GM12878 (cell line): ENCODE measurements at regions not wholly inside any gene's neighbourhood (a gene's known extent, or its start where the extent isn't known, plus 50 kb on each side); places are given as distances from the start of the nearest gene placed in this dataset.

ENCODE experiments used
- ATF7 ChIP-seq: fragments of 450-650 bp; IDR thresholded peaks from 2 replicates; pipeline ENCODE4 v1.6.1; 2016; ENCODE audit warnings: low read depth, mild to moderate bottlenecking
- BCL3 ChIP-seq: IDR thresholded peaks from 2 replicates; pipeline ENCODE4 v1.6.1; 2011; ENCODE audit warnings: borderline replicate concordance, low read depth, mild to moderate bottlenecking, moderate library complexity, low read length; ENCODE audit not compliant: insufficient read depth, poor library complexity, severe bottlenecking
- BRCA1 ChIP-seq: IDR thresholded peaks from 2 replicates; pipeline ENCODE4 v1.6.1; 2011; ENCODE audit warnings: low read depth, low read length, improper control_type of control experiment
- CEBPB ChIP-seq, 2 experiments: fragments of 150-350 bp in 1 of 2; IDR thresholded peaks; 2 replicates each; pipeline ENCODE4 v1.6.1; 2012 to 2014; ENCODE audit warnings: low read depth in 2 of 2, low read length in 2 of 2, borderline replicate concordance in 1 of 2, inconsistent platforms in 1 of 2
- CHD2 ChIP-seq: IDR thresholded peaks from 2 replicates; pipeline ENCODE4 v1.6.1; 2011; ENCODE audit warnings: low read depth, low read length, improper control_type of control experiment, borderline replicate concordance
- CUX1 ChIP-seq: IDR thresholded peaks from 2 replicates; pipeline ENCODE4 v1.6.1; 2012; ENCODE audit warnings: improper control_type of control experiment, low read depth, low read length; ENCODE audit not compliant: insufficient replicate concordance
- DPF2 ChIP-seq: fragments of 450-650 bp; IDR thresholded peaks from 2 replicates; pipeline ENCODE4 v1.6.1; 2017; ENCODE audit warnings: mild to moderate bottlenecking
- E4F1 ChIP-seq: fragments of 450-650 bp; IDR thresholded peaks from 2 replicates; pipeline ENCODE4 v1.6.1; 2018; ENCODE audit warnings: borderline replicate concordance, mild to moderate bottlenecking; ENCODE audit not compliant: partially characterized antibody
- GABPA ChIP-seq: IDR thresholded peaks from 2 replicates; pipeline ENCODE4 v1.6.1; 2014; ENCODE audit warnings: antibody characterized with exemption, low read depth, mild to moderate bottlenecking, inconsistent platforms
- HSF1 ChIP-seq: fragments of 150-350 bp; IDR thresholded peaks from 2 replicates; pipeline ENCODE4 v1.6.1; 2014; ENCODE audit warnings: mild to moderate bottlenecking, low read depth, low read length
- JUND ChIP-seq: IDR thresholded peaks from 2 replicates; pipeline ENCODE4 v1.6.1; 2012; ENCODE audit warnings: low read depth, mild to moderate bottlenecking, low read length, improper control_type of control experiment, moderate library complexity
- KAT2A ChIP-seq: conservative IDR thresholded peaks from 2 replicates; pipeline ENCODE4 v1.6.1; 2011; ENCODE audit warnings: low read depth, low read length; ENCODE audit not compliant: control insufficient read depth
- KLF5 ChIP-seq: fragments of 450-650 bp; IDR thresholded peaks from 2 replicates; pipeline ENCODE4 v1.6.1; 2014; ENCODE audit warnings: mild to moderate bottlenecking; ENCODE audit not compliant: partially characterized antibody
- MTA2 ChIP-seq: fragments of 450-650 bp; IDR thresholded peaks from 2 replicates; pipeline ENCODE4 v1.6.1; 2016; ENCODE audit warnings: low read depth, mild to moderate bottlenecking, moderate library complexity
- NFIC ChIP-seq: IDR thresholded peaks from 2 replicates; pipeline ENCODE4 v1.6.1; 2012; ENCODE audit warnings: low read depth, mild to moderate bottlenecking, inconsistent platforms, low read length, moderate library complexity
- NKRF ChIP-seq: fragments of 450-650 bp; conservative IDR thresholded peaks from 2 replicates; pipeline ENCODE4 v1.6.1; 2017; ENCODE audit warnings: mild to moderate bottlenecking, moderate library complexity
- PAX8 ChIP-seq: fragments of 450-650 bp; IDR thresholded peaks from 2 replicates; pipeline ENCODE4 v1.6.1; 2017; ENCODE audit warnings: mild to moderate bottlenecking, moderate library complexity
- SIX5 ChIP-seq: IDR thresholded peaks from 2 replicates; pipeline ENCODE4 v1.6.1; 2011; ENCODE audit warnings: mild to moderate bottlenecking, low read depth, low read length, moderate library complexity; ENCODE audit not compliant: severe bottlenecking
- SREBF1 ChIP-seq: IDR thresholded peaks from 2 replicates; pipeline ENCODE4 v1.6.1; 2012; ENCODE audit warnings: mild to moderate bottlenecking, low read length

GRCh38 chr3:6354653-6355052, 506.3 kb upstream of the GRM7 start (continued):
- no peak for TF ChIP-seq NKRF
- no peak for TF ChIP-seq DPF2
- TF ChIP-seq E4F1 = no peak
- TF ChIP-seq KAT2A = no peak
- TF ChIP-seq GABPA = no peak
- no peak for TF ChIP-seq ATF7
- no peak for TF ChIP-seq BCL3
- no peak for TF ChIP-seq CEBPB (IDR thresholded peaks at IDR 0.05; ENCODE audit: borderline replicate concordance in 1 of 2, low read depth in 2 of 2, low read length in 2 of 2)
- no peak for TF ChIP-seq CHD2
- TF ChIP-seq JUND = no peak
- no peak for TF ChIP-seq PAX8
- TF ChIP-seq KLF5 = no peak
- no peak for TF ChIP-seq HSF1
- TF ChIP-seq SREBF1 = no peak
- no peak for TF ChIP-seq BRCA1
- TF ChIP-seq SIX5 = no peak
- TF ChIP-seq NFIC = peak; percentile 56; the same call in 1 of the 2 replicates
- no peak for TF ChIP-seq MTA2
- TF ChIP-seq CUX1 = no peak
